HepG2 (cell line): ENCODE measurements at regions not wholly inside any gene's neighbourhood (a gene's known extent, or its start where the extent isn't known, plus 50 kb on each side); places are given as distances from the start of the nearest gene placed in this dataset.

ENCODE experiments used
- HES4 ChIP-seq: sonication (generic); formaldehyde crosslinking; IDR thresholded peaks from 2 replicates; pipeline ENCODE4 v1.9.0; 2021; ENCODE audit warnings: mild to moderate bottlenecking, missing genetic modification reagents, borderline replicate concordance
- KAT7 ChIP-seq: IDR thresholded peaks from 2 replicates; pipeline ENCODE4 v1.6.1; 2018; ENCODE audit warnings: borderline replicate concordance, missing compliant biosample characterization
- POLR2AphosphoS5 ChIP-seq: IDR thresholded peaks from 2 replicates; pipeline ENCODE4 v1.6.1; 2012; ENCODE audit warnings: low read depth, low read length
- SMAD1 ChIP-seq: sonication (generic); formaldehyde crosslinking; IDR thresholded peaks from 2 replicates; pipeline ENCODE4 v1.4.0; 2020; ENCODE audit warnings: missing genetic modification reagents, low read depth, mild to moderate bottlenecking, borderline replicate concordance
- TBL1XR1 ChIP-seq: fragments of 150-350 bp; IDR thresholded peaks from 2 replicates; pipeline ENCODE4 v1.6.1; 2014; ENCODE audit warnings: borderline replicate concordance, low read length; ENCODE audit not compliant: partially characterized antibody
- YY1 ChIP-seq: IDR thresholded peaks from 2 replicates; pipeline ENCODE4 v1.6.1; 2011; ENCODE audit warnings: low read length, low read depth, moderate library complexity, mild to moderate bottlenecking; ENCODE audit not compliant: insufficient read depth, insufficient replicate concordance
- ZBTB8A ChIP-seq: sonication (generic); formaldehyde crosslinking; IDR thresholded peaks from 2 replicates; pipeline ENCODE4 v1.4.0; 2020; ENCODE audit warnings: mild to moderate bottlenecking, low read depth, missing genetic modification reagents, borderline replicate concordance
- ZNF572 ChIP-seq: sonication (generic); formaldehyde crosslinking; IDR thresholded peaks from 2 replicates; pipeline ENCODE4 v1.5.1; 2020; ENCODE audit warnings: mild to moderate bottlenecking, missing genetic modification reagents
- TF ChIP-seq, protein P1 (sequence below): IDR thresholded peaks from 2 replicates; pipeline ENCODE4 v1.6.1; 2016; ENCODE audit warnings: low read depth
- TF ChIP-seq, protein P2 (sequence below): sonication (generic); formaldehyde crosslinking; IDR thresholded peaks from 2 replicates; pipeline ENCODE4 v1.4.0; 2020; ENCODE audit warnings: low read depth, missing genetic modification reagents
- TF ChIP-seq, protein P3 (sequence below): sonication (generic); formaldehyde crosslinking; IDR thresholded peaks from 2 replicates; pipeline ENCODE4 v1.9.0; 2021; ENCODE audit warnings: mild to moderate bottlenecking, missing genetic modification reagents
- TF ChIP-seq, protein P4 (sequence below): sonication (generic); formaldehyde crosslinking; IDR thresholded peaks from 2 replicates; pipeline ENCODE4 v1.5.0; 2020; ENCODE audit warnings: mild to moderate bottlenecking, missing genetic modification reagents, moderate library complexity
- TF ChIP-seq, protein P5 (sequence below): sonication (generic); formaldehyde crosslinking; IDR thresholded peaks from 2 replicates; pipeline ENCODE4 v1.8.1; 2023; ENCODE audit warnings: missing genetic modification reagents, inconsistent platforms, borderline replicate concordance

DNA sequence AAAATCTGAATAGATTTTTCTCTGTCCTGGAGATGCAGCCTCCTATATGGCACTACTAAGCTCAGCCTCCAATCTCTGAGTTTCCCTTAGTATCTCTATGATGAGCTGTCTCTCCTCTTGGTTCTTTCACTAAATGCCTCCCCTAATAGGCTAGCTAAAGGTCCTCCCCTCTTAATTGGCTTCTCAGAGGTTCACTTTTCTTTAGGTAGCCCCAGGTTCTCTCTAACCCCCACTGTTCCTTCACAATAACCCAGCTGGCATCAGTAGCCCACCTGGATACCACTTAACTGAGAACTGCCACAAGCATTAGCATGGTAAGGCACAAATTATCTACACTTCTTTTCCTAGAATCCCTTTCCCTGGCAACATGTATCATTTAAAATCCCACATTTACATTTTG is 523.2 kb downstream of the IGSF11 start:
- TF ChIP-seq ZBTB8A (no peak), KAT7 (CRISPR knock-in tag) (no peak), SMAD1 (CRISPR knock-in tag) (no peak), POLR2AphosphoS5 (no peak), ZNF572 (CRISPR knock-in tag) (no peak), YY1 (no peak), TBL1XR1 (no peak), HES4 (CRISPR knock-in tag) (no peak)
- TF ChIP-seq, protein P1, sequence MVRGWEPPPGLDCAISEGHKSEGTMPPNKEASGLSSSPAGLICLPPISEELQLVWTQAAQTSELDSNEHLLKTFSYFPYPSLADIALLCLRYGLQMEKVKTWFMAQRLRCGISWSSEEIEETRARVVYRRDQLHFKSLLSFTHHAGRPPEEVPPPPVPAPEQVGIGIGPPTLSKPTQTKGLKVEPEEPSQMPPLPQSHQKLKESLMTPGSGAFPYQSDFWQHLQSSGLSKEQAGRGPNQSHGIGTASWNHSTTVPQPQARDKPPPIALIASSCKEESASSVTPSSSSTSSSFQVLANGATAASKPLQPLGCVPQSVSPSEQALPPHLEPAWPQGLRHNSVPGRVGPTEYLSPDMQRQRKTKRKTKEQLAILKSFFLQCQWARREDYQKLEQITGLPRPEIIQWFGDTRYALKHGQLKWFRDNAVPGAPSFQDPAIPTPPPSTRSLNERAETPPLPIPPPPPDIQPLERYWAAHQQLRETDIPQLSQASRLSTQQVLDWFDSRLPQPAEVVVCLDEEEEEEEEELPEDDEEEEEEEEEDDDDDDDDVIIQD (CRISPR knock-in tag), result no peak
- TF ChIP-seq, protein P2, sequence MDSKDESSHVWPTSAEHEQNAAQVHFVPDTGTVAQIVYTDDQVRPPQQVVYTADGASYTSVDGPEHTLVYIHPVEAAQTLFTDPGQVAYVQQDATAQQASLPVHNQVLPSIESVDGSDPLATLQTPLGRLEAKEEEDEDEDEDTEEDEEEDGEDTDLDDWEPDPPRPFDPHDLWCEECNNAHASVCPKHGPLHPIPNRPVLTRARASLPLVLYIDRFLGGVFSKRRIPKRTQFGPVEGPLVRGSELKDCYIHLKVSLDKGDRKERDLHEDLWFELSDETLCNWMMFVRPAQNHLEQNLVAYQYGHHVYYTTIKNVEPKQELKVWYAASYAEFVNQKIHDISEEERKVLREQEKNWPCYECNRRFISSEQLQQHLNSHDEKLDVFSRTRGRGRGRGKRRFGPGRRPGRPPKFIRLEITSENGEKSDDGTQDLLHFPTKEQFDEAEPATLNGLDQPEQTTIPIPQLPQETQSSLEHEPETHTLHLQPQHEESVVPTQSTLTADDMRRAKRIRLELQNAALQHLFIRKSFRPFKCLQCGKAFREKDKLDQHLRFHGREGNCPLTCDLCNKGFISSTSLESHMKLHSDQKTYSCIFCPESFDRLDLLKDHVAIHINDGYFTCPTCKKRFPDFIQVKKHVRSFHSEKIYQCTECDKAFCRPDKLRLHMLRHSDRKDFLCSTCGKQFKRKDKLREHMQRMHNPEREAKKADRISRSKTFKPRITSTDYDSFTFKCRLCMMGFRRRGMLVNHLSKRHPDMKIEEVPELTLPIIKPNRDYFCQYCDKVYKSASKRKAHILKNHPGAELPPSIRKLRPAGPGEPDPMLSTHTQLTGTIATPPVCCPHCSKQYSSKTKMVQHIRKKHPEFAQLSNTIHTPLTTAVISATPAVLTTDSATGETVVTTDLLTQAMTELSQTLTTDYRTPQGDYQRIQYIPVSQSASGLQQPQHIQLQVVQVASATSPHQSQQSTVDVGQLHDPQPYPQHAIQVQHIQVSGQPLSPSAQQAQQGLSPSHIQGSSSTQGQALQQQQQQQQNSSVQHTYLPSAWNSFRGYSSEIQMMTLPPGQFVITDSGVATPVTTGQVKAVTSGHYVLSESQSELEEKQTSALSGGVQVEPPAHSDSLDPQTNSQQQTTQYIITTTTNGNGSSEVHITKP (CRISPR knock-in tag), result no peak
- TF ChIP-seq, protein P3, sequence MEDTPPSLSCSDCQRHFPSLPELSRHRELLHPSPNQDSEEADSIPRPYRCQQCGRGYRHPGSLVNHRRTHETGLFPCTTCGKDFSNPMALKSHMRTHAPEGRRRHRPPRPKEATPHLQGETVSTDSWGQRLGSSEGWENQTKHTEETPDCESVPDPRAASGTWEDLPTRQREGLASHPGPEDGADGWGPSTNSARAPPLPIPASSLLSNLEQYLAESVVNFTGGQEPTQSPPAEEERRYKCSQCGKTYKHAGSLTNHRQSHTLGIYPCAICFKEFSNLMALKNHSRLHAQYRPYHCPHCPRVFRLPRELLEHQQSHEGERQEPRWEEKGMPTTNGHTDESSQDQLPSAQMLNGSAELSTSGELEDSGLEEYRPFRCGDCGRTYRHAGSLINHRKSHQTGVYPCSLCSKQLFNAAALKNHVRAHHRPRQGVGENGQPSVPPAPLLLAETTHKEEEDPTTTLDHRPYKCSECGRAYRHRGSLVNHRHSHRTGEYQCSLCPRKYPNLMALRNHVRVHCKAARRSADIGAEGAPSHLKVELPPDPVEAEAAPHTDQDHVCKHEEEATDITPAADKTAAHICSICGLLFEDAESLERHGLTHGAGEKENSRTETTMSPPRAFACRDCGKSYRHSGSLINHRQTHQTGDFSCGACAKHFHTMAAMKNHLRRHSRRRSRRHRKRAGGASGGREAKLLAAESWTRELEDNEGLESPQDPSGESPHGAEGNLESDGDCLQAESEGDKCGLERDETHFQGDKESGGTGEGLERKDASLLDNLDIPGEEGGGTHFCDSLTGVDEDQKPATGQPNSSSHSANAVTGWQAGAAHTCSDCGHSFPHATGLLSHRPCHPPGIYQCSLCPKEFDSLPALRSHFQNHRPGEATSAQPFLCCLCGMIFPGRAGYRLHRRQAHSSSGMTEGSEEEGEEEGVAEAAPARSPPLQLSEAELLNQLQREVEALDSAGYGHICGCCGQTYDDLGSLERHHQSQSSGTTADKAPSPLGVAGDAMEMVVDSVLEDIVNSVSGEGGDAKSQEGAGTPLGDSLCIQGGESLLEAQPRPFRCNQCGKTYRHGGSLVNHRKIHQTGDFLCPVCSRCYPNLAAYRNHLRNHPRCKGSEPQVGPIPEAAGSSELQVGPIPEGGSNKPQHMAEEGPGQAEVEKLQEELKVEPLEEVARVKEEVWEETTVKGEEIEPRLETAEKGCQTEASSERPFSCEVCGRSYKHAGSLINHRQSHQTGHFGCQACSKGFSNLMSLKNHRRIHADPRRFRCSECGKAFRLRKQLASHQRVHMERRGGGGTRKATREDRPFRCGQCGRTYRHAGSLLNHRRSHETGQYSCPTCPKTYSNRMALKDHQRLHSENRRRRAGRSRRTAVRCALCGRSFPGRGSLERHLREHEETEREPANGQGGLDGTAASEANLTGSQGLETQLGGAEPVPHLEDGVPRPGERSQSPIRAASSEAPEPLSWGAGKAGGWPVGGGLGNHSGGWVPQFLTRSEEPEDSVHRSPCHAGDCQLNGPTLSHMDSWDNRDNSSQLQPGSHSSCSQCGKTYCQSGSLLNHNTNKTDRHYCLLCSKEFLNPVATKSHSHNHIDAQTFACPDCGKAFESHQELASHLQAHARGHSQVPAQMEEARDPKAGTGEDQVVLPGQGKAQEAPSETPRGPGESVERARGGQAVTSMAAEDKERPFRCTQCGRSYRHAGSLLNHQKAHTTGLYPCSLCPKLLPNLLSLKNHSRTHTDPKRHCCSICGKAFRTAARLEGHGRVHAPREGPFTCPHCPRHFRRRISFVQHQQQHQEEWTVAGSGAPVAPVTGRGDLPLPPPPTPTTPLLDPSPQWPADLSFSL (CRISPR knock-in tag), result no peak
- TF ChIP-seq, protein P4, sequence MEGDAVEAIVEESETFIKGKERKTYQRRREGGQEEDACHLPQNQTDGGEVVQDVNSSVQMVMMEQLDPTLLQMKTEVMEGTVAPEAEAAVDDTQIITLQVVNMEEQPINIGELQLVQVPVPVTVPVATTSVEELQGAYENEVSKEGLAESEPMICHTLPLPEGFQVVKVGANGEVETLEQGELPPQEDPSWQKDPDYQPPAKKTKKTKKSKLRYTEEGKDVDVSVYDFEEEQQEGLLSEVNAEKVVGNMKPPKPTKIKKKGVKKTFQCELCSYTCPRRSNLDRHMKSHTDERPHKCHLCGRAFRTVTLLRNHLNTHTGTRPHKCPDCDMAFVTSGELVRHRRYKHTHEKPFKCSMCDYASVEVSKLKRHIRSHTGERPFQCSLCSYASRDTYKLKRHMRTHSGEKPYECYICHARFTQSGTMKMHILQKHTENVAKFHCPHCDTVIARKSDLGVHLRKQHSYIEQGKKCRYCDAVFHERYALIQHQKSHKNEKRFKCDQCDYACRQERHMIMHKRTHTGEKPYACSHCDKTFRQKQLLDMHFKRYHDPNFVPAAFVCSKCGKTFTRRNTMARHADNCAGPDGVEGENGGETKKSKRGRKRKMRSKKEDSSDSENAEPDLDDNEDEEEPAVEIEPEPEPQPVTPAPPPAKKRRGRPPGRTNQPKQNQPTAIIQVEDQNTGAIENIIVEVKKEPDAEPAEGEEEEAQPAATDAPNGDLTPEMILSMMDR, result no peak
- TF ChIP-seq, protein P5, sequence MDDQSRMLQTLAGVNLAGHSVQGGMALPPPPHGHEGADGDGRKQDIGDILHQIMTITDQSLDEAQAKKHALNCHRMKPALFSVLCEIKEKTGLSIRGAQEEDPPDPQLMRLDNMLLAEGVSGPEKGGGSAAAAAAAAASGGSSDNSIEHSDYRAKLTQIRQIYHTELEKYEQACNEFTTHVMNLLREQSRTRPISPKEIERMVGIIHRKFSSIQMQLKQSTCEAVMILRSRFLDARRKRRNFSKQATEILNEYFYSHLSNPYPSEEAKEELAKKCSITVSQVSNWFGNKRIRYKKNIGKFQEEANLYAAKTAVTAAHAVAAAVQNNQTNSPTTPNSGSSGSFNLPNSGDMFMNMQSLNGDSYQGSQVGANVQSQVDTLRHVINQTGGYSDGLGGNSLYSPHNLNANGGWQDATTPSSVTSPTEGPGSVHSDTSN (CRISPR knock-in tag), result no peak
